Lower lobe of right lung (tissue), 2 donors: ENCODE measurements at regions not wholly inside any gene's neighbourhood (a gene's known extent, or its start where the extent isn't known, plus 50 kb on each side); places are given as distances from the start of the nearest gene placed in this dataset.
A peak's percentile ranks its signal among the peaks of the same experiment; 100 is the strongest.

ENCODE experiments used
- ATAC-seq, 2 donors: fragments of 200-7000 bp; cut with Tn5 transposase; one replicate each; pipeline ENCODE4 v1.9.1; 2020 to 2022; ENCODE audit warnings: mild to moderate bottlenecking in 2 of 2, moderate library complexity in 2 of 2
- DNase-seq: peaks from one replicate; pipeline ENCODE4 v3.0.0-alpha.2; 2020
- H3K27ac ChIP-seq: fragments of 200-600 bp; one replicate; pipeline ENCODE4 v1.8.0; 2022
- H3K27me3 ChIP-seq: fragments of 200-600 bp; one replicate; pipeline ENCODE4 v1.8.0; 2022; ENCODE audit warnings: low read depth
- H3K36me3 ChIP-seq: fragments of 200-600 bp; one replicate; pipeline ENCODE4 v1.8.0; 2022; ENCODE audit warnings: mild to moderate bottlenecking
- H3K4me1 ChIP-seq: fragments of 200-600 bp; one replicate; pipeline ENCODE4 v1.8.0; 2022
- H3K4me3 ChIP-seq: fragments of 200-600 bp; one replicate; pipeline ENCODE4 v1.8.0; 2022; ENCODE audit warnings: mild to moderate bottlenecking
- H3K9me3 ChIP-seq: fragments of 200-600 bp; one replicate; pipeline ENCODE4 v1.8.0; 2022
- intact Hi-C: fragments of 100-400 bp; cut with DNase I; formaldehyde crosslinking; loops from one replicate; pipeline ENCODE4 v1.11.0; 2022
- TF ChIP-seq, protein P1 (sequence below): fragments of 200-600 bp; IDR thresholded peaks from one replicate; pipeline ENCODE4 v1.8.0; 2022; ENCODE audit warnings: antibody characterized with exemption, mild to moderate bottlenecking
- donor health status: DM: no; HTN: yes; CAD: no; lungs with severe emphysema.

DNA sequence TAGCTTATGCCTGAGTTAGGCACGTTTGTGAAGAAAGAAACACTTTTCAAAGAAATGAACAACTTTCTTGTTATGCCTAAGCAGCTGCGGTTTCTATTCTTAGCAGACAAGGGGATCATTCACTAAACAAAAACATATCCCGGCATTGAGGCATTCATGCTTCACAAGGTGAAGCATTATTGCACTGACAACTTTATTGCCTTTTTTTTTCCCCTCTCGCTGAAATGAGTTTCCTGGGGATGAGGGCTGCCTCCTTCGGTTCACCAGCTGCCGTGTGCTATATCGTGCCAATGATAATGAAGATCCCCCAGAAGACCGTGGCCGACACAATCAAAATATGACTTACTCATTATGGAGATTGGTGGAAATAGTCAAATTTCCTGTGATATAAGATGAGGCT is 288.2 kb upstream of the ST6GAL2 start:
- H3K4me1 ChIP-seq: no peaks in the 10 kb centered on the region
- DNase-seq (no peak), ATAC-seq (no peak)
- H3K27ac ChIP-seq: no peak overlapping the region
- no peaks in the 10 kb centered on the region for H3K27me3 ChIP-seq
- H3K9me3 ChIP-seq: no peaks in the 10 kb centered on the region
- intact Hi-C loops: no loop called here
- no peaks in the 10 kb centered on the region for H3K36me3 ChIP-seq
- no peak overlapping the region for H3K4me3 ChIP-seq
- TF ChIP-seq, protein P1, sequence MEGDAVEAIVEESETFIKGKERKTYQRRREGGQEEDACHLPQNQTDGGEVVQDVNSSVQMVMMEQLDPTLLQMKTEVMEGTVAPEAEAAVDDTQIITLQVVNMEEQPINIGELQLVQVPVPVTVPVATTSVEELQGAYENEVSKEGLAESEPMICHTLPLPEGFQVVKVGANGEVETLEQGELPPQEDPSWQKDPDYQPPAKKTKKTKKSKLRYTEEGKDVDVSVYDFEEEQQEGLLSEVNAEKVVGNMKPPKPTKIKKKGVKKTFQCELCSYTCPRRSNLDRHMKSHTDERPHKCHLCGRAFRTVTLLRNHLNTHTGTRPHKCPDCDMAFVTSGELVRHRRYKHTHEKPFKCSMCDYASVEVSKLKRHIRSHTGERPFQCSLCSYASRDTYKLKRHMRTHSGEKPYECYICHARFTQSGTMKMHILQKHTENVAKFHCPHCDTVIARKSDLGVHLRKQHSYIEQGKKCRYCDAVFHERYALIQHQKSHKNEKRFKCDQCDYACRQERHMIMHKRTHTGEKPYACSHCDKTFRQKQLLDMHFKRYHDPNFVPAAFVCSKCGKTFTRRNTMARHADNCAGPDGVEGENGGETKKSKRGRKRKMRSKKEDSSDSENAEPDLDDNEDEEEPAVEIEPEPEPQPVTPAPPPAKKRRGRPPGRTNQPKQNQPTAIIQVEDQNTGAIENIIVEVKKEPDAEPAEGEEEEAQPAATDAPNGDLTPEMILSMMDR: no peak

DNA sequence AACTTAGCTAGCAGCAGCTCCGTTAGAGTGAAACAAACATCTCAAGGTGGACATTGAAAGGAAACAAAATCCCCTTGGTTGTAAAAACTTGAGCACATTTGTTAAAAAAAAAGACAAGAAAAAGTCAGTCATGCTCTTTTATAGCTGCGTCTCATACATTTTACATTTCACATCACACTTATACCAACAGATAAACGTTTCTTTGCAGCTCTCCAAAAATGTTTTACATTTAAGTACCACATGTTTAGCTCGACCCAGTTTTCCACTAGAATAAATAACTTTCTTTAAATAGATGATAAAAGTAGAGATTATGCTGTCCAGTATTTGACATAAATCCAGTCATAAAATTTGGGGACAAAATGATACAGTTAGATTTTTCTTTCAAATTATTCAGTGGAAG is 297.0 kb upstream of the ST6GAL2 start:
- intact Hi-C loops: no loop called here
- DNase-seq (no peak), ATAC-seq (no peak)
- Histone ChIP-seq H3K4me1 (no peaks in the 10 kb centered on the region), H3K36me3 (no peaks in the 10 kb centered on the region), H3K27me3 (no peaks in the 10 kb centered on the region), H3K9me3 (no peaks in the 10 kb centered on the region), H3K4me3 (no peak overlapping the region), H3K27ac (no peak overlapping the region)
- TF ChIP-seq, protein P1: no peak

DNA sequence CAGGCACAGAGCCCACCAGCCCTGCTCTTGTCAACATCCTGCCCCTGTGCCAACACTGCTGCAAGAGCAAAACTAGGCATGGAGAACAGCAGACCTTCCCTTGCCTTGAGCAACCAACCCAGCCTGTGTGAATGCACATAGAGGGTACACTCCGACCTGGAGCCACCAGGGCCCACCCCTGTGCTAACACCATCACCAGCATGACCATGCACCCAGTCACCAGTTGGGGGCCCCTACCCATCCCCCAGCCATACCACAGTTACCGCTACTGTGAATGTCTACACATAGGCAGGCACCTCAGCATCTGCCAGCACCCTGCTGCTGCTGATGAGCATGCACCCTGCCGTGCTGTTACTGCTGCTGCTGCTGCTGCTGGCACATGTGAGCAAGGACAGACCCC is 301.9 kb upstream of the ST6GAL2 start:
- ATAC-seq: peak in 1 of 2 donors; percentile 30
- Histone ChIP-seq H3K27me3 (no peaks in the 10 kb centered on the region), H3K4me1 (no peaks in the 10 kb centered on the region), H3K36me3 (no peaks in the 10 kb centered on the region), H3K9me3 (no peaks in the 10 kb centered on the region), H3K27ac (no peak overlapping the region), H3K4me3 (no peak overlapping the region)
- TF ChIP-seq, protein P1: no peak
- no peak for DNase-seq
- intact Hi-C loops: no loop called here

DNA sequence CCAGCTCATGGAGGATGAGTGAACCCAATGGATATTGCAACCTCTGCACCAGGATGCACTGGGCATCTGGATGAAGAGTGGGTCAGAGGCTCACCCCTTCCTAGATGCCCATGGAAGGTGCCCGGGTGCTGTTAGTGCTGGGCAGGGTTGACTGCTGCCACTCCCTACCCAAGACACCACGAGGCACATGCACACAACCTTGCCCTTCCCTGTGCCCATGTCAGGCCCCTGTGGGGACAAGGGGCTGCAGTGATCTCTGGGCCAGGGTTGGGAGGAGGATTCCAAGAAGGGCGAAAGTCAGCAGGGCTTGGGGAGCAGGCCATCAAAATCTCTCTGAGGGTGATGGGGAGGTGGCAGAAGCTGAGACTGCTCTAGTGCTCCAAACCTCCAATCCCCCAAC is 309.7 kb upstream of the ST6GAL2 start:
- Histone ChIP-seq H3K36me3 (no peaks in the 10 kb centered on the region), H3K9me3 (no peaks in the 10 kb centered on the region), H3K27ac (no peak overlapping the region), H3K4me3 (no peak overlapping the region), H3K4me1 (no peaks in the 10 kb centered on the region), H3K27me3 (no peaks in the 10 kb centered on the region)
- ATAC-seq (peak in 1 of 2 donors; percentile 30), DNase-seq (no peak)
- intact Hi-C loops: no loop called here
- TF ChIP-seq, protein P1: no peak

DNA sequence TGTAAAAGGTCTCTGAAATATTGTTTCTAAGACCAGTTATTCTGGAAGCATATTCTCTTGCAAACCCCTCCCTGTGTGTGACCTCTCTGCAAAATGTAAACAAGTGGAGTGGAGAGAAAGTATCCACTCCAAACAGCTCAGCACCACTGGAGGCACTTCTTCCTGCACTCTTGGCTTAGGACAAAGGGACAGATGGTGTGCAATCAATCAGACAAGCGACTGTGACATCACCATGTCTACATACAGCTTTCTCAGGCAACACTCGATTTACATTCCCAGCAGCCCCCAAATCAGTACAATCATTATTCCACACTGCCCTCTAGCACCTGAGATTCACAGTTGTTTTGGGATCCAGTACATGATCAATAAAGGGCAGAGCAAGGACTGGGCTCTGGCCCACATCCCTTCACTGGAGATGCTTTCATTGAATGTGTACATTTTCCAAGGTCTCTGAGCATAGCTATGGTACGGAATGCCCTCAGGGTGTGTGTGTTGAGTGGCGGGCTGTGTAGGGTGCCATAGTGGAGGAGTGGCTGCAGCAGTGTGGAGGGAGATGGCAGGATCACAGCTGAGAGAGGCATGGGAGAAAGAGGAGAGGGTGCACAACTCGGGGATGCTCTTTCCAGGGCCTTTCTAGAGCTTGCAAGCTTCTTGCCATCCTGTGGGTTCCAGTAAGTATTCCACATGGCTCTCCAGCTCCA is 311.8 kb upstream of the ST6GAL2 start:
- intact Hi-C loops: no loop called here
- Histone ChIP-seq H3K9me3 (no peaks in the 10 kb centered on the region), H3K4me3 (no peak overlapping the region), H3K36me3 (no peaks in the 10 kb centered on the region), H3K4me1 (no peaks in the 10 kb centered on the region), H3K27me3 (no peaks in the 10 kb centered on the region), H3K27ac (no peak overlapping the region)
- ATAC-seq (peak in 1 of 2 donors; percentile 17), DNase-seq (no peak)
- TF ChIP-seq, protein P1: no peak
